ENCODE measurements at regions not wholly inside any gene's neighbourhood (a gene's known extent, or its start where the extent isn't known, plus 50 kb on each side); places are given as distances from the start of the nearest gene placed in this dataset.

- TF ChIP-seq YY1 (IDR thresholded peaks at IDR 0.05; ENCODE audit: insufficient read depth, insufficient read length): no peak
- no peak for TF ChIP-seq ZNF274 (IDR thresholded peaks at IDR 0.05; ENCODE audit: low read depth, low read length)
These were observed 578.5 kb upstream of the PTCHD4 start for GRCh38 chr6:48689498-48689897.

Data from NT2/D1 (cell line).